ENCODE measurements at regions not wholly inside any gene's neighbourhood (a gene's known extent, or its start where the extent isn't known, plus 50 kb on each side); places are given as distances from the start of the nearest gene placed in this dataset.

GRCh38 chr6:40165036-40165709 is 230.9 kb upstream of the MOCS1 start:
- Histone ChIP-seq H3K4me3 (ENCODE audit: low read depth in 1 of 3, low read length in 3 of 3) (no peak overlapping the region), H3K9me3 (ENCODE audit: control insufficient read depth in 4 of 4, low read length in 3 of 4) (peaks cover 0 to 3% (median 0%) of the 10 kb centered on the region in 4 donors), H3K36me3 (ENCODE audit: control insufficient read depth in 4 of 4, insufficient read depth in 3 of 4, low read depth in 1 of 4, low read length in 3 of 4) (no peaks in the 10 kb centered on the region), H3K27ac (ENCODE audit: low read depth in 1 of 2, low read length in 2 of 2) (no peak overlapping the region), H3K9ac (ENCODE audit: low read depth in 1 of 2, low read length in 2 of 2) (no peak overlapping the region), H3K4me1 (ENCODE audit: control insufficient read depth in 4 of 4, insufficient read depth in 4 of 4, low read length in 3 of 4) (no peaks in the 10 kb centered on the region), H3K27me3 (ENCODE audit: control insufficient read depth in 4 of 4, insufficient read depth in 4 of 4, low read length in 3 of 4) (no peaks in the 10 kb centered on the region)
- 69% methylated on average over 7 of the region's 7 CpGs for WGBS
- TF ChIP-seq RAD21 (IDR thresholded peaks at IDR 0.05) (no peak), RXRA (IDR thresholded peaks at IDR 0.05) (no peak), TAF1 (conservative IDR thresholded peaks at IDR 0.05) (no peak), FOXA1 (IDR thresholded peaks at IDR 0.05) (no peak), JUND (IDR thresholded peaks at IDR 0.05) (no peak), NR2F2 (IDR thresholded peaks at IDR 0.05) (no peak), SP1 (IDR thresholded peaks at IDR 0.05) (no peak), REST (IDR thresholded peaks at IDR 0.05) (no peak), ZBTB33 (IDR thresholded peaks at IDR 0.05) (no peak), YY1 (IDR thresholded peaks at IDR 0.05) (no peak), FOXA2 (IDR thresholded peaks at IDR 0.05) (no peak), EGR1 (IDR thresholded peaks at IDR 0.05; ENCODE audit: low read depth in 2 of 2) (no peak), MAX (IDR thresholded peaks at IDR 0.05) (no peak), CTCF (IDR thresholded peaks at IDR 0.05; ENCODE audit: low read depth, low read length, missing input control) (no peak), HNF4G (IDR thresholded peaks at IDR 0.05) (no peak), HNF4A (conservative IDR thresholded peaks at IDR 0.05) (no peak), ATF3 (IDR thresholded peaks at IDR 0.05) (no peak)
- no peak for DNase-seq (ENCODE audit: low spot score)
